Neural cell (in vitro differentiated cells): ENCODE measurements at regions not wholly inside any gene's neighbourhood (a gene's known extent, or its start where the extent isn't known, plus 50 kb on each side); places are given as distances from the start of the nearest gene placed in this dataset.

Experiments
- CTCF ChIP-seq: fragments of 450-650 bp; IDR thresholded peaks from 2 replicates; pipeline ENCODE4 v1.5.1; 2014; ENCODE audit warnings: antibody characterized with exemption, mild to moderate bottlenecking, moderate library complexity; ENCODE audit not compliant: poor library complexity, severe bottlenecking
- EP300 ChIP-seq: fragments of 450-650 bp; conservative IDR thresholded peaks from 2 replicates; pipeline ENCODE4 v1.6.1; 2014; ENCODE audit warnings: antibody characterized with exemption, mild to moderate bottlenecking, moderate library complexity; ENCODE audit not compliant: poor library complexity, severe bottlenecking
- EZH2 ChIP-seq: fragments of 200-600, 300-800 bp; shearing (Covaris generic), sonication (generic); IDR thresholded peaks from 2 replicates; pipeline ENCODE4 v1.6.1; 2014; ENCODE audit warnings: antibody characterized with exemption, low read length, borderline replicate concordance, mild to moderate bottlenecking; ENCODE audit not compliant: insufficient read depth, poor library complexity, severe bottlenecking
- POLR2AphosphoS5 ChIP-seq: IDR thresholded peaks from 2 replicates; pipeline ENCODE4 v1.6.1; 2012
- RAD21 ChIP-seq: fragments of 450-650 bp; conservative IDR thresholded peaks from 2 replicates; pipeline ENCODE4 v1.6.1; 2014; ENCODE audit warnings: antibody characterized with exemption, mild to moderate bottlenecking, moderate library complexity
- SMC3 ChIP-seq: fragments of 450-650 bp; conservative IDR thresholded peaks from 2 replicates; pipeline ENCODE4 v1.6.1; 2014; ENCODE audit warnings: antibody characterized with exemption, mild to moderate bottlenecking, moderate library complexity; ENCODE audit not compliant: poor library complexity
- TAF1 ChIP-seq: IDR thresholded peaks from 2 replicates; pipeline ENCODE4 v1.6.1; 2012; ENCODE audit warnings: low read depth
- TF ChIP-seq, protein P1 (sequence below): IDR thresholded peaks from 2 replicates; pipeline ENCODE4 v1.6.1; 2012; ENCODE audit warnings: borderline replicate concordance

DNA sequence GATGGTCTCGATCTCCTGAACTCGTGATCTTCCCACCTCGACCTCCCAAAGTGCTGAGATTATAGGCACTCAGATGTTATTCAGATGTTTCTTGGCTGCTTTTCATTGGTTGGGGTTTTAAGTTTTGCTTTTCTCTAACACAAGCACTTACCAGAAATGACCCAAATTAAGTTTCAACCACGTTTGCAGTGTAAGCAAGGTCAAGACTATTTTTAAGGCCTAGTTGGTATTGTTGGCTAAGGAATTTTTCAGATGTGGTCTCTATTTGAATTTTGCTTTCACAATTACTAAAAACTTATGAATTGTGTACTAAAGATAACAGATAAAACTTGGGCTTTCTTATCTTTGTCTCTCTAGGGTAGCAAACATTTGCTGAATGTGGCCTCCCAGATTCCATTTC lies 1756.9 kb upstream of the TENM3 start:
- TF ChIP-seq POLR2AphosphoS5 = no peak
- TF ChIP-seq CTCF = no peak
- no peak for TF ChIP-seq EP300
- no peak for TF ChIP-seq EZH2
- TF ChIP-seq TAF1 = no peak
- TF ChIP-seq RAD21 = no peak
- no peak for TF ChIP-seq SMC3
- TF ChIP-seq, protein P1, sequence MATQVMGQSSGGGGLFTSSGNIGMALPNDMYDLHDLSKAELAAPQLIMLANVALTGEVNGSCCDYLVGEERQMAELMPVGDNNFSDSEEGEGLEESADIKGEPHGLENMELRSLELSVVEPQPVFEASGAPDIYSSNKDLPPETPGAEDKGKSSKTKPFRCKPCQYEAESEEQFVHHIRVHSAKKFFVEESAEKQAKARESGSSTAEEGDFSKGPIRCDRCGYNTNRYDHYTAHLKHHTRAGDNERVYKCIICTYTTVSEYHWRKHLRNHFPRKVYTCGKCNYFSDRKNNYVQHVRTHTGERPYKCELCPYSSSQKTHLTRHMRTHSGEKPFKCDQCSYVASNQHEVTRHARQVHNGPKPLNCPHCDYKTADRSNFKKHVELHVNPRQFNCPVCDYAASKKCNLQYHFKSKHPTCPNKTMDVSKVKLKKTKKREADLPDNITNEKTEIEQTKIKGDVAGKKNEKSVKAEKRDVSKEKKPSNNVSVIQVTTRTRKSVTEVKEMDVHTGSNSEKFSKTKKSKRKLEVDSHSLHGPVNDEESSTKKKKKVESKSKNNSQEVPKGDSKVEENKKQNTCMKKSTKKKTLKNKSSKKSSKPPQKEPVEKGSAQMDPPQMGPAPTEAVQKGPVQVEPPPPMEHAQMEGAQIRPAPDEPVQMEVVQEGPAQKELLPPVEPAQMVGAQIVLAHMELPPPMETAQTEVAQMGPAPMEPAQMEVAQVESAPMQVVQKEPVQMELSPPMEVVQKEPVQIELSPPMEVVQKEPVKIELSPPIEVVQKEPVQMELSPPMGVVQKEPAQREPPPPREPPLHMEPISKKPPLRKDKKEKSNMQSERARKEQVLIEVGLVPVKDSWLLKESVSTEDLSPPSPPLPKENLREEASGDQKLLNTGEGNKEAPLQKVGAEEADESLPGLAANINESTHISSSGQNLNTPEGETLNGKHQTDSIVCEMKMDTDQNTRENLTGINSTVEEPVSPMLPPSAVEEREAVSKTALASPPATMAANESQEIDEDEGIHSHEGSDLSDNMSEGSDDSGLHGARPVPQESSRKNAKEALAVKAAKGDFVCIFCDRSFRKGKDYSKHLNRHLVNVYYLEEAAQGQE = no peak
